HG03103 (cell line): ENCODE measurements at regions not wholly inside any gene's neighbourhood (a gene's known extent, or its start where the extent isn't known, plus 50 kb on each side); places are given as distances from the start of the nearest gene placed in this dataset.

ENCODE experiments used
- ATAC-seq: cut with Tn5 transposase; IDR thresholded peaks from one replicate; pipeline ENCODE4 v1.9.1; 2021; ENCODE audit warnings: low read depth; ENCODE audit not compliant: unreplicated experiment

DNA sequence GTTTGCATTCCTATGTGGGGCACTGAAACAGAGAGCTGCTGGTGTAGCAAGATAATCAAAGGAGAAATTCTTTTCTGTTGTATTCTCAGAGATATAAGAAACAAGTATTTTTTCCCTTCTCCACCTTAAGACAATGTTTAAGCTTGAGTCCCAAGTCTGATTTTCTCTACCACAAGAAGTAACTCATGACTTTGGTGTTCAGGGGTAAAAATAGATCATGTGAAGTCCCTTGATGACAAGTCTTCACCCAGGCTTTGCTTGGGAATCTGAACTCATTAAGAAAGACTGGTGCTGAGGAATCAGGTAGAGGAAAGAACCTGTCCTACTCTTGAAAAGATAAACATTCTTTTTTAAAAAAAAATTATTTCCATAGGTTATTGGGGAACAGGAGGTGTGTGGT is 205.6 kb downstream of the ALDH8A1 start:
- no peak for ATAC-seq

DNA sequence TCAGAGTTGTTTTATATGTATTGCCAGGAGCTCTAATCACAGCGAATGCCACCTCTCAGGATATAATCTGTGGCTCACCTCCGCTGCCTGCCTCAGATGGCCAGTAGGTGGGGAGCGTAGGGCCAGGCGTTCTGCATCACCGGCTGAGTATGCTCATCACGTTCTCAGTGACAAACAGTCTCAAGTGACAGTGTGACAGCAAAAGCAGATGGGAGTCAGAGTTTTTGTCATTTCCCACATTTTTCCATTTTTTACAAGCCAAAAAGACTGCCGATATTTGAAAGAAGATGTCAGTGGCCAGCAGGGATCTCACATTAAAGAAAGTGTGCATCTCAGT is 208.7 kb downstream of the ALDH8A1 start:
- no peak for ATAC-seq

DNA sequence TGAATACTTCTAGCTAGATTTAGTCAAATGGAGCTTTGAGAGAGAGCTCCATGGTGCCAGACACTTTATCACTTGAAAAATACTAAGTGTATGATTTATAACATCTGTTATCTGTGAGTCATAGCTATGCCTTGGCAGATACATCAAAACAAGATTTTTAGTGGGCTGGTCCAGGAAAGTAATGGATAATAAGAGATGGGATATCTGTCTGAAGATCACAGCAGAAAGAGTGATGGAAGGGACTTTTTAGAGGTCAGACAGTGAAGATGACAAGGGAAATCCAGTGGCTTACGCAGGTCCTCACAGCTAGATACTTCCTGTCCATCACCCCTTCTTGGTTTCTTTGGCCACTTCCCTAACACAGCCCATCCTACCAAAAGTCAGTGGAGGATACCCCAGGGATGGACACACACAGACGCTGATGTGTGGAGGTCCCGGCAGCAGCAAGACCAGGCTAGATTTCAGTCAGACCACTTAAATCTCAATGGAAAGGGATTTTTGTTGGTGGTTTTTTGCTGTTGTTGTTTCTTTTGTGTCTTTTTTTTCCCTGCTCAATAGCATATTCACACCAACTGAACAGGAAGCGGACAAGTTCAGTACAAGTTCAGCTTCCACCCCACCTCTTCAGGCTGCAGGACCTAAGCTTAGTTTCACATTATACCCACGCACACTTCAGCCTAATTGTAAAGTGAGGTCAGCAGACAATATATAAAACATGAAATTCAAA is 209.3 kb downstream of the ALDH8A1 start:
- ATAC-seq = no peak

DNA sequence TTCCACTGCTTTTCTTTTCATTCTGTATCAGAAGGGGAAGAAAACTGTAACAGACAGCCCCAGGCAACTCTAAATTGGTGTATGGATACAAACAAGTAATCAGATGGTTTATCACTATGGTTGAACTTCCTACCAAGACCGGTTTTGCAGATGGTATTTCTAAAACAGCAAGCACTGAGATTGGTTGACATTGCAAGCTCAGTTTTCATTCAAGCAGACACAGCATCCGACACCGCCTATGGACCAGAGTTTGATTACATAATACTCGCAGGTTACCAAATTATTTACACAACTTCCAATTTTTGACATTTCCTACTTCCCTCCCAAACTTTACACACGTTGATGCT is 209.9 kb downstream of the ALDH8A1 start:
- no peak for ATAC-seq

DNA sequence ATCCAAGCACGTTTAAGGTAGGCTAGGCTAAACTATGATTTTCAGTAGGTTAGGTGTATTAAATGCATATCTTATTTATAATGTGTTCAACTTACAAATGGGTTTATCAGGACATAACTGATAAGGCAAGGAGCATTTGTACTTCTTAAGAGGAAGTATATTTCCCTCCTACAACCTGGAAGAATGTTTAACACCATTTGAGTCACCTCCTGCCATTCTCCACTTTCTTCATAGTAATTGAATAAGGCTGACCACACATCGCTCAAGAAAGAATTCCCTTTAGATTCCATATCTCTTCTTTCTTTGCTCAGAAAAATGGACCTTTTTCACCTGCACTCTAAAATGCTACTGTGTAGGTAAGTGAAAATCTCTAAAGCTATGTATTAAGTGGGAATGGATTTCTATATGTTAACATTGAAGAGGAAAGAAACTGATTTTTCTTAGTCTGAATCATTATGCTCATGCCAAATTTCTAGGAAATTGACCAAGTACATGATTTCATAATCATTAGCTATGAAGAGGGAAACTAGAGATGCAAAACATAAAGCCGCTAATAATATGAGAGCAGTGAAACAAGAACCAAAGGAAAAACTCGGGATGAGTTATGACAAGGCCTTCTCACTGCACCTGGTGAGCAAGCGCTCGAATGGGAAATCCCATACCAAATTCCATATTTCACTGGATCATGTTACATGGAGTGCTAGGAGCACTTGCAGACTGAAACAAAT is 210.4 kb downstream of the ALDH8A1 start:
- no peak for ATAC-seq

DNA sequence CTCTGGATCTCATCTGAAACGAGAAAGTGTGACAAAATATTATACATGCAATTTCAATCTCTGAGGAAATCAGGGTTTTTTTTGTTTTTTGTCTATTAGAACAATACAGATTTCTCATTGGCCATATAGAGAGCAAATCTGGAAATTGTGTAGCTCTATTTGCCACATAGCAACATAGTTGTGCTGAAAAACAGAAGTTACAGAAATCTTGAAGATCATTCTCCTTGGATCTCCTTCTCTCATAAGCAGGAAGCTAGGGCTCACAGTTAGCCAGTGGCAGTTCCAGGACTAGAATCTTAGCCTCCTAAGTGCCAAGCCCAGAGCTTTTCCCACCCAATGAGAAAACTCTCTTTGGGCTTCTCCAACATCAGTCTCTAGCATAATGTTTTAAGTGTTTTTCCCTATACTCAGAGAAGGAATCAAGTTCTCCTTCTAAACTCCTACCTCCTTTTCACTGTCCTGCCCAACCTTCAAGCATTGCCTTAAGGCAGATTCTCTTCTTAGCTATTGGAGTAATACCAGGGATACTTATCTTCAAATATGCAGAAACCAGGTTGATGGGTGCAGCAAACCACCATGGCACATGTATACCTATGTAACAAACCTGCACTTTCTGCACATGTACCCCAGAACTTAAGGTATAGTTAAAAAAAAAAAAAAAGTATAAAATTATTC is 211.6 kb downstream of the ALDH8A1 start:
- no peak for ATAC-seq

DNA sequence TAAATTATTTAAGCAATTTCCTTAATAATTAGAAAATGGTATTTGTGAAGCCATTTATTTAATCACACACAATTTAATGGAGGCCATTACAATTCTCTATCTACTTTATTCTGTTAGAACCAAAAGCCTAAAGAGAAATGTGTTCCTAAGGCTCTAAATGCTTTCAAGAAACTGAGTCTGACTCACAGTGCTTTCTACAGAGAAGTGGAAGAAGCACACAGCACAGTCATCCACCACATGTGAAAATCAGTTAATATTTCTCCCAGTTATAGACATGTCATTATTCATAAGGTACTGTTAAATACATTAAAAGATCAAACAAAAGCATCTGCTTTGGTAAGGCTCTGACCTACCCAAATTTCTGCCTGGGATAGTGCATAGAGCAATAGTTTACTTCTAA is 214.4 kb downstream of the ALDH8A1 start:
- no peak for ATAC-seq

DNA sequence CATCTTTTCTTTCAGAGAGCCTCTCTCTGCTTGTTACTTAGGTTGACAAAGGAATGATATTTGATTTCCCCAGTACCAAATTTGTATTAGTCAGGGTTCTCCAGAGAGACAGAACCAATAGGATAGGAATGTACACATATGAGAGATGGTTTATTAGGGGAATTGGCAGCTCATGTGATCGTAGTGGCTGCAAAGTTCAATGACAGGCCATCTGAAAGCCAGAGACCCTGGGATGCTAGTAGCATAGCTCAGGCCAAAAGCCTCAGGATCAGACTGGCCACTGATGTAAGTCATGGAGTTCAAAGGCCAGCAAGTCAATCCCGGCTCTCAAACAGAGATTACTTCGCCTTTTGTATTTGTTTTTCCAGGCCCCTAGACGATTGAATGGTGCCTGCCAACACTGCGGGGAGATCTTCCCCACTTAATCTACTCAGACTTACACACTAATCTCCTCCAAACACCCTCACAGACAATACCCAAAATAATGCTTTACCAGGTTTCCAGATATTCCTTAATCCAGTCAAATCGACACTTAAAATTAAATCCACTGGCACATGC is 215.5 kb downstream of the ALDH8A1 start:
- ATAC-seq = no peak

DNA sequence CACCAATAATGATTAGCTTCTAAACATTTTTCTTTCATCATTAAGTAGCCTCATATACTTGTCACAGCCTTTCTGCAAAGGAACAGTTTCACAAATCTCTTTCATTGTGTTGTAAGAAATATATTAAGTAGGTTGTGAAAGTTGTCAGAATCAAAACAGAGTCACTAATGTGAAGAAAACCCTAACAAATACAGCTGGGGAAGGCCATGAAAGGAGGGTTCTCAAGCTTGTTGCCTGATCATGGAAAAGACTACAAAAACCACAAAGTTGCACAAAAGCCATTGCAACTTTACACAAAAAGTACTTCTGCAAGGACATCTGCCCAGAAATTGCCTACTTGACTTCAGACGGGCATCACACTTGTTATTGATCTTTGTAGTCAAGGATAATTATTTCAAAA is 216.1 kb downstream of the ALDH8A1 start:
- ATAC-seq = no peak

DNA sequence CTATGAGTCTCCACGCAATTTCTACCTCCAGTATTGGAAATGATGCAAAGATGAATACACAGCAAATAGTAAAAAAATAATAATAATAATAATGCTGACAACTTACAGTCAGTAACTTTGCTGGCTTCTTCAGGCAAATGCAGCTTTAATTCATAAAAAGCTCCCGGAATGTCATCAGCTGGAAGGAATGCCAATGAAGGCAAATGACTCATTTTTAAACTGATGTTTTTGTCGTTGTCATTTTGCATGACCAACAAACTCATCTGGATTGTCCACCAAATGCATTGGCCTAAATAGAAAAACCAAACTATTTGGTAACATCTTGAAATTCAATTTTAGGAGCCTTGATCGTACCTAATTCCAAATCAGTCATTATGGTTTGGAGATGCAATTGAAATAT is 217.1 kb downstream of the ALDH8A1 start:
- ATAC-seq = no peak

DNA sequence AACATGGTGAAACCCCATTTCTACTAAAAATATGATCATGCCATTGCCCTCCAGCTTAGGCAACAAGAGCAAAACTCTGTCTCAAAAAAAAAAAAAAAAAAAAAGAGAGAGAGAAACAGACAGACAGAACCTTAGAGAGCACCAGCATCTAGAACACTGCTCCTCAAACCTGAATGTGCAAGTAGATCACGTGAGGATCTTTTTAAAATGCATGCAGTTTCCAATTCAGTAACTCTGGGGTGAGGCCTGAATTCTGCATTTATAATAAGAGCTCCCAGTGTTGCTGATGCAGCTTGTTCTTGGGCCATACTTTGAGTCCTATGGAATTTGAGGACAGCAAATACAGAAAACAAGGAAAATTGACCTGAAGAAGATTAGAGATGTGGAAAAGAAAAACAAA is 218.3 kb downstream of the ALDH8A1 start:
- ATAC-seq = no peak

DNA sequence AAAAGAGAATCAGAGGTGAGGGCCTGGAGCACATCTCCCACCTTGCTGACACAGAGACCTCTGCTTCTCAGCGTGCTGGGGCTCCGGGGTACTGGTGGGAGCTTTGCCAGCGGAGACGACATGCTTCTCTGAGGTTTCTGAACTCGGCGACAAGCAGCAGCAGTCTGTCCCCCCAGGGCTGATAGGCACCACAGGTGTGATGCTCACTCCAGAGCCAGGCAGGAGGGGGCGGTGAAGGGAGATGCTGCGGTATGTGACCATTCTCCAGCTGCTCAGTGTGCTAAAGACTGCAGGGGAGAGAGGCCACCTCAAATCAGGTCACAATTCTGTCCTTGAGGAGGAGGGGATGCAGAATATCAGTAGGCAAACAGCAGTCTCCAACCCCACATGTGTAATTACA is 219.9 kb downstream of the ALDH8A1 start:
- no peak for ATAC-seq

DNA sequence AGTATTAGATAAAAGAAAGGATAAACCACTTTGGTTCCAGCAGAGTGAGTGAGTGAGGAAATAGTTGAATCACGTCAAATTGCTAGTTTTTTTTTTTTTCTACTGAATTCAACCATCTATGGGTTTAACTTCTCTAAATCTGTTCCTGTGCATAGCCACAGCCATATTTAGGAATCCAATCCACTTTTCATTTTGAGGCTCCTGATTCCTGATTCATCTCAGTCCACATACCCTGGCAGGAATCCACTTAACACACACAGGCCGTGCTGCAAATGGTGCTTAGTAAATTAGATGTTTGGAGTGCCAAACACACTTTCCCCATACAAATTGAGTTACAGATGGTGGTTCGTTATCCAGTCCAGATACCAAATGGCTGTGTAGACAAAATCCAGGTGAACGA is 220.3 kb downstream of the ALDH8A1 start:
- no peak for ATAC-seq

DNA sequence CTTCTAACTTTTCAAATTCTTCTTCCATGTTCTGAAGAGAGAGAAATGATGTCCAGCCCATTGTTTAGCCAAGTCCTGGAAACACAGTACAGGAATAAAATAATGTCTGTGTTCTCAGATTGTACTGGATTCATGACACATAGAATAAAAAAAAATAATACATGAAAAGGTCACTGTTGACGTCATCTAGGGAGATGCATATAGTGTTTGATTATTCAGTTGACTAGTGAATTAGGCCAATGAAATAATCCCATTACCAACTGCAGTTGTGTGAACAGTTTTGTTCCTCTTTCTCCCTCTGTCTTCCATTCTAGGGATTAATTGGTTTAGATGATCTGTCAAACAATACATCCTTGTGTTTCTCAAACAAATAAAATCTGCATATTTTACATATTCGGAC is 222.8 kb downstream of the ALDH8A1 start:
- no peak for ATAC-seq

DNA sequence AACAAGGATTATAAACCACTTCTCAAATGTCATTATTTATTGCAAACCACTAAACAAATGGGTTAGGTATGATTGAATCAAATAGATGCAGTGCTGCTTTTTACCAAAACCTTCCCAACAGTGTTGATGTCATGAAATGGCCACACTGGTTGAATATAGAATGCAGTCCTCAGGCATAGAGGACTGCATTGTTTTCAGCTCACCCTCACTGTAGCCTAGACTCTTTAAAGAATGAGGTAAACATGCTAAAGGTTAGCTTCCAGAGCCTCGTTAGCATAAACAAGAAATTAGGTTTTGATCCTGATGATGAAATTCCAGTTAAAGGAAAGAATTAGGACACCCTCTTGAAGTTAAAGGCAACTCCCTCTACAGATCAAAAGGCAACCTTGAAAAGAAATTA is 224.3 kb downstream of the ALDH8A1 start:
- ATAC-seq = no peak

DNA sequence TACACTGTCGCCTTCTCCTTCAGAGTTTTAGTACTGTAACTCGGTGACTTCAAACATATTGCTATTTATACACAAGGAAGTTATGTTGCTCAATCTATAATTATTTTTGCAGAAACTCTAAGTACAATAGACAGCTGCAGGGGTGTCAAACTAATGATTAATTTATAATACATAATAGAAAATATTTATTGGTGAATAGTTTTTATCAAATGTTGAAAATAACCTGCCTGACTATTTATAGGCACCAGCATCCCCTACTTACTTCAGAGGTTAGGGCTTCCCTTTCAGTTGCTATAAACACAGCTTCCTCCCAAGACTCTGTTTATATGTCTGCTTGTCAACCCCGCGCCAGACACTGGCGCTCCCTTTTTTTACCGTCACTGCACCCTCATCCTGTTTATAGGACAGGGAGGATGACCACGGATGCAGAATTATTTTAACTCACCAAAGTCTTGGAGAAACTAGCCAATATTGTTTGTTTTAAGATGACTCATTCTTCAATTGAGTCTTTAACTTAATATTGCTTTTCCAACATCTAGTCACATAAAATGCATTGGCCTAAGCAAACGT is 225.0 kb downstream of the ALDH8A1 start:
- no peak for ATAC-seq

DNA sequence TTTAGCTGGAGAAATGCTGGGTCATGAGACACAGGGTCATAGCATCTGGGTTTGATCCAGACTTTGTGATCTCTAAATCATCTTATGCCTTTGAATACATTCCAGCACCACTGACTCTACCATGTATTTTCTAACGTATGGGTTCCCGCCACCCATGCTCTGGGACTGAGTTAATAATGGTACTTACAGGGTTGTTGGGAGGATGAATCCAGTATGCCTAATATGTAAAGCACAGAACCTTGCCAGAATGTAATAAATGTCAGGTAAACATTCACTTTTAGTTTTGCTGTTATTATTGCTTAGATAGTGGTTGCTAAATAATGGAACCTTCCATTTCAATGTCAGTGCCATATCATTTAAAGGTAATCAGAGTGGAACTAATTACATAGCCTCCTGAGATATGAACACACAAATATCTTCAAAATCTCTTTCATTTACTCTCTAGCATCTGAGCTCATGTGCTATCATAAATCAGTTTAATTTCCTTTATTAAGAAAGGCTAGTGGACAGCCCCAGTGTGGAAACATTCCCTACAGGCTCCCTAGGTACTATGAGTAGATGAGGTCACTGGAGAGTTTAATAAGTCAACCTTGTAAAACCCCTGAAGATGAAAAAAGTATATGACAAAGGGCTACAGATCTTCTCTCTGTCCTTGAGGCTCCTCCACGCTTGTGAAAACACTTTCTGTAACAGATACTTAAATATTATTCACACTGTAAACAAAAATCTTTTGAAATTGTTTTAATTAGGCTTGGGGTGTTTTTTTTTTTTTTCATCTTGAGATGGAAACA is 226.6 kb downstream of the ALDH8A1 start:
- no peak for ATAC-seq

DNA sequence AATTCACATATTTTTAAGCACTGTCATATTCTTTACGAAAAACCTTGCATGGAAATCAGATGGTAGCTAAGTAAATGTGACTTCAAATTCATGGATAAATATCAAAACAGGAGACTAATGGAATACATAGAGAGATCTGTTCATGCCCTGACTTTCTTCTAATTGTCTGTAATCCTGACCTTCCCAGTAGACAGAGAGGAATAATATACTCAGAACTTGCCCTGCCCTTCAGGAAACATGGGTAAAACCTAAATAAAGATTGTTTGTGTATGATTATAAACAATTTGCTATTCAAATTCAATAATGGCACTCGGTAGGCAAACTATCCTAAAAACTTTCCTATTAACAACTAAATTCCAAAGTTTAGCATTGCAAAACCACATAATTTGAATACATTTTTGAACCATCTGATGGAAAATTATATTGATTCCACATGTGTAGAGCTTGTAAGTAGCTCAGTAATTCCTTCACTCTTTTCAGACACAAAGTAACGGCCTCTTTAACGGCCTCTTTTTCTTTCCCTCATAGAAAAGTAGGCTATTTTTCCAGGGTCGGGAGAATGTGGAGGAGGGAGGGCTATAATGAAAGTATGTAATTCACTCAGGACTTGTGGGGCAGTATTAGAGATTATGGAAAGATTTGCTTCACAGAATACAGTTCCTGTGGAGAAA is 227.6 kb downstream of the ALDH8A1 start:
- no peak for ATAC-seq

DNA sequence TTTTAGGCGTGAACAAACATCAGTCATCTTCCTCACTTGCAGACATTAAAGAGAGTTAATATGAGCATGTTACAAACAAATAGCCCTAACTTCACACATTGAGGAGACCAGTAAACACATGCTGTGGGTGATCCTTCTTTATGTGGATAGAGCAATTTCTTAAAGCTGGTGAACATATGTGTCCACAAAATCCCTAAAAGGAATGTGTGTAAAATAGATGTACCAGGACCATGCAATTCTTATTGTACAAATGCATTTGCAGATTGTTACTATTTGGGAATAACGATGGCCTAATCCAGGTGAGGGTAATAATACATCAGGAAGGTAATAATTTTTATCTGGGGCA is 228.9 kb downstream of the ALDH8A1 start:
- ATAC-seq = no peak

DNA sequence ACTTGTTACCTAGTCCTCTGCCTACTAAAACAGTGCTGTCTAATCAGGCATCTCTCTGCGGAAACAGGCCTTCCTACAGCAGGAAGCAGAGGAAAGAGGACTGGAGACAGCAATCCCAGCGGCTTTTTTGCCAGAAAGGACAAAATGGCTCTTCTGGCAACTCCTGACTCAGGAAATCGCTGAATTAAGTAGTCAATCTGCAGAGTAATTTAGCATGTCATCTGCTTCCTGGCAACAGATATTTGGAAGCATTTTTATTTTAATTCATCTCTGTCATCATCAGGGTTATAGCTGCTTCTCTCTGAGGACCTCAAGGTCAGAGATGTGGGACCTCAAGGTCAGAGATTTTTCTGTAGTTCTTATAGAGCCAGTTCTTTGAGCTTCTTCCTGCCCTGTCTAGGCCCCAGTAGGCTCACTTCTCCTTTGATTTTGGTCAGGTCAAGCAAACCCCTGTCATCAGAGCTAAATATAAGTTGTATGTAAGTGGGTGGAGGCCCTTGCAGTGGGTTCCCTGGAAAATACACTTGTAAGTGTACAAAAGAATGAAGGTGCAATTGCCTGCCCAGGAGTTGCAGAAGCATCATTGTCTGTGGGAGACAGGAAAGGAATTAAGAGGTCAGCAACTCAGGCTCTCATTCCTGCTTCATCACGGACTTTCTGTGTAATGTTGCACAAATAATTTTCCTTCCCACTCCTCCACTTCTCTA is 229.4 kb downstream of the ALDH8A1 start:
- no peak for ATAC-seq
